Liver (tissue), 8 donors: ENCODE measurements at regions not wholly inside any gene's neighbourhood (a gene's known extent, or its start where the extent isn't known, plus 50 kb on each side); places are given as distances from the start of the nearest gene placed in this dataset.

Experiments
- DNase-seq: peaks from one replicate; pipeline ENCODE4 v3.0.0-alpha.2; 2017; ENCODE audit warnings: low spot score
- H3K27ac ChIP-seq, 2 donors: one replicate each; pipeline ENCODE4 v1.7.0; 2013; ENCODE audit warnings: inconsistent platforms in 2 of 2, low read length in 2 of 2, control low read depth in 1 of 2, low read depth in 1 of 2, mild to moderate bottlenecking in 1 of 2
- H3K27me3 ChIP-seq, 4 donors: one replicate each; pipeline versions ENCODE4 v1.6.1 to v1.7.0; 2013; ENCODE audit warnings: low read length in 3 of 4, inconsistent platforms in 1 of 4, mild to moderate bottlenecking in 1 of 4, moderate library complexity in 1 of 4; ENCODE audit not compliant: control insufficient read depth in 4 of 4, insufficient read depth in 4 of 4
- H3K36me3 ChIP-seq, 4 donors: one replicate each; pipeline versions ENCODE4 v1.6.1 to v1.7.0; 2013; ENCODE audit warnings: low read length in 3 of 4, mild to moderate bottlenecking in 3 of 4, low read depth in 1 of 4, moderate library complexity in 1 of 4; ENCODE audit not compliant: control insufficient read depth in 4 of 4, insufficient read depth in 3 of 4
- H3K4me1 ChIP-seq, 4 donors: one replicate each; pipeline versions ENCODE4 v1.6.1 to v1.7.0; 2013; ENCODE audit warnings: low read length in 3 of 4, mild to moderate bottlenecking in 3 of 4, moderate library complexity in 1 of 4; ENCODE audit not compliant: control insufficient read depth in 4 of 4, insufficient read depth in 4 of 4
- H3K4me3 ChIP-seq, 3 donors: one replicate each; pipeline versions ENCODE4 v1.6.1 to v1.7.0; 2013; ENCODE audit warnings: low read length in 3 of 3, control low read depth in 1 of 3, low read depth in 1 of 3, mild to moderate bottlenecking in 1 of 3
- H3K9ac ChIP-seq, 2 donors: one replicate each; pipeline ENCODE4 v1.7.0; 2013; ENCODE audit warnings: low read length in 2 of 2, mild to moderate bottlenecking in 2 of 2, moderate library complexity in 2 of 2, control low read depth in 1 of 2, low read depth in 1 of 2
- H3K9me3 ChIP-seq, 4 donors: one replicate each; pipeline versions ENCODE4 v1.6.1 to v1.7.0; 2013; ENCODE audit warnings: low read length in 3 of 4; ENCODE audit not compliant: control insufficient read depth in 4 of 4
- FOXA1 ChIP-seq: IDR thresholded peaks from 2 replicates; pipeline ENCODE4 v1.6.1; 2016; ENCODE audit warnings: antibody characterized with exemption
- FOXA2 ChIP-seq: IDR thresholded peaks from 2 replicates; pipeline ENCODE4 v1.6.1; 2016; ENCODE audit warnings: antibody characterized with exemption
- GABPA ChIP-seq, 2 donors: IDR thresholded peaks in 1 of 2; conservative IDR thresholded peaks in 1 of 2; 2 replicates each; pipeline ENCODE4 v1.6.1; 2016; ENCODE audit warnings: antibody characterized with exemption in 2 of 2, mild to moderate bottlenecking in 1 of 2, moderate library complexity in 1 of 2
- HNF4A ChIP-seq, 2 donors: conservative IDR thresholded peaks; 2 replicates each; pipeline ENCODE4 v1.6.1; 2016; ENCODE audit warnings: antibody characterized with exemption in 2 of 2, mild to moderate bottlenecking in 2 of 2
- JUND ChIP-seq, 2 donors: IDR thresholded peaks; 2 replicates each; pipeline ENCODE4 v1.6.1; 2016; ENCODE audit warnings: antibody characterized with exemption in 2 of 2
- NR2F2 ChIP-seq: IDR thresholded peaks from 2 replicates; pipeline ENCODE4 v1.6.1; 2016; ENCODE audit warnings: antibody characterized with exemption
- RAD21 ChIP-seq, 2 donors: IDR thresholded peaks; 2 replicates each; pipeline ENCODE4 v1.6.1; 2016; ENCODE audit warnings: antibody characterized with exemption in 2 of 2, mild to moderate bottlenecking in 2 of 2
- RXRA ChIP-seq, 2 donors: IDR thresholded peaks; 2 replicates each; pipeline ENCODE4 v1.6.1; 2017 to 2018; ENCODE audit warnings: antibody characterized with exemption in 2 of 2, mild to moderate bottlenecking in 1 of 2
- SP1 ChIP-seq: IDR thresholded peaks from 2 replicates; pipeline ENCODE4 v1.6.1; 2018; ENCODE audit warnings: antibody characterized with exemption, mild to moderate bottlenecking
- TAF1 ChIP-seq: conservative IDR thresholded peaks from 2 replicates; pipeline ENCODE4 v1.6.1; 2016; ENCODE audit warnings: antibody characterized with exemption, mild to moderate bottlenecking
- YY1 ChIP-seq: IDR thresholded peaks from 2 replicates; pipeline ENCODE4 v1.6.1; 2016; ENCODE audit warnings: antibody characterized with exemption, mild to moderate bottlenecking
- ZBTB33 ChIP-seq: IDR thresholded peaks from 2 replicates; pipeline ENCODE4 v1.6.1; 2016; ENCODE audit warnings: antibody characterized with exemption
- WGBS: extraction: QIAGEN DNeasy Blood & Tissue Kit; methylation state at CpG from one replicate; pipeline ENCODE4 v1.1.7; 2013; 5-methylcytosine and 5-hydroxymethylcytosine counted together
- TF ChIP-seq, protein P1 (sequence below): IDR thresholded peaks from 2 replicates; pipeline ENCODE4 v1.6.1; 2016; ENCODE audit warnings: antibody characterized with exemption
- TF ChIP-seq, protein P2 (sequence below): IDR thresholded peaks from 2 replicates; pipeline ENCODE4 v1.6.1; 2016; ENCODE audit warnings: antibody characterized with exemption
- TF ChIP-seq, protein P3 (sequence below): fragments of 150-350 bp; IDR thresholded peaks from 2 replicates; pipeline ENCODE4 v1.5.1; 2017; ENCODE audit warnings: improper control_type of control experiment, low read depth, low read length; ENCODE audit not compliant: missing input control
- TF ChIP-seq, protein P4 (sequence below): IDR thresholded peaks from 2 replicates; pipeline ENCODE4 v1.6.1; 2016; ENCODE audit warnings: antibody characterized with exemption, mild to moderate bottlenecking
- donor health status: healthy.
- donor health status: healthy.
- donor health status: healthy.
- donor health status: healthy.
- donor health status: healthy.

DNA sequence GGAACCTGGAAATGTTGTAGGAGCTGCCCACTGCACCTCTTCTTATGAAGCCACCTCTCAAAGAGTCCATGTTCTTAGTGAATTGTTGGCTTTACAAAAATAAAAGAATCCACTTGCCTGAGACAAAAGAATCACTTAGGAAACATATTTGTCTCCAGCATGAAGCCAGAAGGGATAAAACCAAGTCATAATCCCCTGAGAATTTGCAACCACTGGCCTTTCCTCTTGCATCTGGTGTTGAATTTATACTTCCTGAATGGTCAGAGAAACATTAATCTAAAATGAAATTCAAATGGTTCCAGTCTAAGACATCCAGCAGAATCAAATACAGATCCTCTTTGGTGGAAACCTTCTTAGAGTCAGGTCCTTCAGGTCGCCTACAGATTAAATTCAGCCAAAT lies 192.5 kb upstream of the ECI2 start:
- H3K27me3 ChIP-seq, result no peaks in the 10 kb centered on the region
- DNase-seq, result no peak
- 75% methylated on average over 1 of the region's 1 CpG for whole genome bisulfite sequencing

DNA sequence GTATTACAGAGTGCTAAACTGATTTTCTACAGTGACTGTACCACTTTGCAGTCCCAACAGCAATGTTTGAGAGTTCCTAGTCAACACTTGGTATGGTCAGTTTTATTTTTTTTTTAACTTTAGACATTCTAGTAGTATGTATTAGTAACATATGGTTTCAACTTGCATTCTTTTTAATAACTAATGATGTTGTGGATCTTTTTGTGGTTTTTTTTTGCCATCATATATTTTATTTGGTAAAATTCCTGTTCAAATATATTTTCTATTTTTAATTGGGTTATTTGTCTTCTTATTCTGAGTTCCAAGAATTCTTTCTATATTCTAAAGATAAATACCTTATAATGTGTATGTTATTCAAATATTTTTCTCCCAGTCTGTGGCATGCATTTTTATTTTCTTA lies 189.4 kb upstream of the ECI2 start:
- no peak overlapping the region for H3K9ac ChIP-seq
- H3K9me3 ChIP-seq, result peaks cover 0 to 4% (median 3%) of the 10 kb centered on the region in 4 donors
- H3K27me3 ChIP-seq, result no peaks in the 10 kb centered on the region
- no peak overlapping the region for H3K4me3 ChIP-seq
- no peak overlapping the region for H3K27ac ChIP-seq
- H3K36me3 ChIP-seq, result no peaks in the 10 kb centered on the region
- DNase-seq, result no peak
- TF ChIP-seq, protein P1, sequence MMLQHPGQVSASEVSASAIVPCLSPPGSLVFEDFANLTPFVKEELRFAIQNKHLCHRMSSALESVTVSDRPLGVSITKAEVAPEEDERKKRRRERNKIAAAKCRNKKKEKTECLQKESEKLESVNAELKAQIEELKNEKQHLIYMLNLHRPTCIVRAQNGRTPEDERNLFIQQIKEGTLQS, result no peak
- no peak for TF ChIP-seq HNF4A (conservative IDR thresholded peaks at IDR 0.05)
- TF ChIP-seq NR2F2, result no peak
- no peak for TF ChIP-seq FOXA1
- TF ChIP-seq FOXA2, result no peak
- TF ChIP-seq YY1, result no peak
- TF ChIP-seq, protein P2, sequence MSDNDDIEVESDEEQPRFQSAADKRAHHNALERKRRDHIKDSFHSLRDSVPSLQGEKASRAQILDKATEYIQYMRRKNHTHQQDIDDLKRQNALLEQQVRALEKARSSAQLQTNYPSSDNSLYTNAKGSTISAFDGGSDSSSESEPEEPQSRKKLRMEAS, result no peak
- no peak for TF ChIP-seq RAD21 (IDR thresholded peaks at IDR 0.05)
- TF ChIP-seq RXRA (IDR thresholded peaks at IDR 0.05), result no peak
- no peak for TF ChIP-seq JUND (IDR thresholded peaks at IDR 0.05)
- TF ChIP-seq, protein P3, sequence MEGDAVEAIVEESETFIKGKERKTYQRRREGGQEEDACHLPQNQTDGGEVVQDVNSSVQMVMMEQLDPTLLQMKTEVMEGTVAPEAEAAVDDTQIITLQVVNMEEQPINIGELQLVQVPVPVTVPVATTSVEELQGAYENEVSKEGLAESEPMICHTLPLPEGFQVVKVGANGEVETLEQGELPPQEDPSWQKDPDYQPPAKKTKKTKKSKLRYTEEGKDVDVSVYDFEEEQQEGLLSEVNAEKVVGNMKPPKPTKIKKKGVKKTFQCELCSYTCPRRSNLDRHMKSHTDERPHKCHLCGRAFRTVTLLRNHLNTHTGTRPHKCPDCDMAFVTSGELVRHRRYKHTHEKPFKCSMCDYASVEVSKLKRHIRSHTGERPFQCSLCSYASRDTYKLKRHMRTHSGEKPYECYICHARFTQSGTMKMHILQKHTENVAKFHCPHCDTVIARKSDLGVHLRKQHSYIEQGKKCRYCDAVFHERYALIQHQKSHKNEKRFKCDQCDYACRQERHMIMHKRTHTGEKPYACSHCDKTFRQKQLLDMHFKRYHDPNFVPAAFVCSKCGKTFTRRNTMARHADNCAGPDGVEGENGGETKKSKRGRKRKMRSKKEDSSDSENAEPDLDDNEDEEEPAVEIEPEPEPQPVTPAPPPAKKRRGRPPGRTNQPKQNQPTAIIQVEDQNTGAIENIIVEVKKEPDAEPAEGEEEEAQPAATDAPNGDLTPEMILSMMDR, result no peak
- TF ChIP-seq SP1, result no peak
- TF ChIP-seq, protein P4, sequence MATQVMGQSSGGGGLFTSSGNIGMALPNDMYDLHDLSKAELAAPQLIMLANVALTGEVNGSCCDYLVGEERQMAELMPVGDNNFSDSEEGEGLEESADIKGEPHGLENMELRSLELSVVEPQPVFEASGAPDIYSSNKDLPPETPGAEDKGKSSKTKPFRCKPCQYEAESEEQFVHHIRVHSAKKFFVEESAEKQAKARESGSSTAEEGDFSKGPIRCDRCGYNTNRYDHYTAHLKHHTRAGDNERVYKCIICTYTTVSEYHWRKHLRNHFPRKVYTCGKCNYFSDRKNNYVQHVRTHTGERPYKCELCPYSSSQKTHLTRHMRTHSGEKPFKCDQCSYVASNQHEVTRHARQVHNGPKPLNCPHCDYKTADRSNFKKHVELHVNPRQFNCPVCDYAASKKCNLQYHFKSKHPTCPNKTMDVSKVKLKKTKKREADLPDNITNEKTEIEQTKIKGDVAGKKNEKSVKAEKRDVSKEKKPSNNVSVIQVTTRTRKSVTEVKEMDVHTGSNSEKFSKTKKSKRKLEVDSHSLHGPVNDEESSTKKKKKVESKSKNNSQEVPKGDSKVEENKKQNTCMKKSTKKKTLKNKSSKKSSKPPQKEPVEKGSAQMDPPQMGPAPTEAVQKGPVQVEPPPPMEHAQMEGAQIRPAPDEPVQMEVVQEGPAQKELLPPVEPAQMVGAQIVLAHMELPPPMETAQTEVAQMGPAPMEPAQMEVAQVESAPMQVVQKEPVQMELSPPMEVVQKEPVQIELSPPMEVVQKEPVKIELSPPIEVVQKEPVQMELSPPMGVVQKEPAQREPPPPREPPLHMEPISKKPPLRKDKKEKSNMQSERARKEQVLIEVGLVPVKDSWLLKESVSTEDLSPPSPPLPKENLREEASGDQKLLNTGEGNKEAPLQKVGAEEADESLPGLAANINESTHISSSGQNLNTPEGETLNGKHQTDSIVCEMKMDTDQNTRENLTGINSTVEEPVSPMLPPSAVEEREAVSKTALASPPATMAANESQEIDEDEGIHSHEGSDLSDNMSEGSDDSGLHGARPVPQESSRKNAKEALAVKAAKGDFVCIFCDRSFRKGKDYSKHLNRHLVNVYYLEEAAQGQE, result no peak
- no peak for TF ChIP-seq TAF1
- TF ChIP-seq ZBTB33, result no peak
- H3K4me1 ChIP-seq, result no peaks in the 10 kb centered on the region

More for the DNA sequence above, 192.5 kb upstream of the ECI2 start:
- Histone ChIP-seq H3K27ac (no peak overlapping the region), H3K4me1 (no peaks in the 10 kb centered on the region), H3K36me3 (no peaks in the 10 kb centered on the region), H3K4me3 (no peak overlapping the region), H3K9me3 (peaks cover 0 to 4% (median 3%) of the 10 kb centered on the region in 4 donors), H3K9ac (no peak overlapping the region)
- no peak for TF ChIP-seq GABPA (IDR thresholded peaks at IDR 0.05 in 1 of 2, conservative IDR thresholded peaks at IDR 0.05 in 1 of 2)
- no peak for TF ChIP-seq RAD21 (IDR thresholded peaks at IDR 0.05)
- TF ChIP-seq, protein P1, result no peak
- TF ChIP-seq, protein P3, result no peak
- TF ChIP-seq TAF1, result no peak
- TF ChIP-seq HNF4A (conservative IDR thresholded peaks at IDR 0.05), result no peak
- TF ChIP-seq SP1, result no peak
- no peak for TF ChIP-seq YY1
- no peak for TF ChIP-seq FOXA2
